SH-SY5Y (cell line): ENCODE measurements at regions not wholly inside any gene's neighbourhood (a gene's known extent, or its start where the extent isn't known, plus 50 kb on each side); places are given as distances from the start of the nearest gene placed in this dataset.

Experiments used
- GATA2 ChIP-seq: IDR thresholded peaks from 2 replicates; pipeline ENCODE4 v1.6.1; 2011; ENCODE audit warnings: mild to moderate bottlenecking, low read depth, low read length
- GATA3 ChIP-seq: IDR thresholded peaks from 2 replicates; pipeline ENCODE4 v1.6.1; 2011; ENCODE audit warnings: low read depth, mild to moderate bottlenecking, low read length, moderate library complexity

GRCh38 chr2:150107170-150107569 lies 380.3 kb downstream of the RND3 start:
- TF ChIP-seq GATA3 (no peak), GATA2 (no peak)

GRCh38 chr2:150101947-150102346 lies 385.5 kb downstream of the RND3 start:
- TF ChIP-seq GATA3 (no peak), GATA2 (no peak)

- TF ChIP-seq GATA3: no peak
- no peak for TF ChIP-seq GATA2
Observed at GRCh38 chr2:150100834-150101233, 386.6 kb downstream of the RND3 start.

- TF ChIP-seq GATA3 (no peak), GATA2 (no peak)
Observed at GRCh38 chr2:150100336-150100735, 387.1 kb downstream of the RND3 start.

GRCh38 chr2:150099805-150100204 lies 387.7 kb downstream of the RND3 start:
- no peak for TF ChIP-seq GATA3
- no peak for TF ChIP-seq GATA2

- no peak for TF ChIP-seq GATA3
- no peak for TF ChIP-seq GATA2
Observed at GRCh38 chr2:150097901-150098531, 389.5 kb downstream of the RND3 start.

- TF ChIP-seq GATA3 (no peak), GATA2 (no peak)
Observed at GRCh38 chr2:150097402-150097801, 390.1 kb downstream of the RND3 start.

GRCh38 chr2:150095361-150096095 lies 391.9 kb downstream of the RND3 start:
- TF ChIP-seq GATA3 (no peak), GATA2 (no peak)

GRCh38 chr2:150091846-150092245 lies 395.6 kb downstream of the RND3 start:
- no peak for TF ChIP-seq GATA3
- TF ChIP-seq GATA2: no peak

- TF ChIP-seq GATA3 (no peak), GATA2 (no peak)
Observed at GRCh38 chr2:150090031-150090430, 397.4 kb downstream of the RND3 start.

GRCh38 chr2:150088538-150088937 lies 398.9 kb downstream of the RND3 start:
- TF ChIP-seq GATA3 (no peak), GATA2 (no peak)

GRCh38 chr2:150085478-150085877 lies 402.0 kb downstream of the RND3 start:
- TF ChIP-seq GATA3: no peak
- TF ChIP-seq GATA2: no peak

- no peak for TF ChIP-seq GATA2
- no peak for TF ChIP-seq GATA3
Observed at GRCh38 chr2:150081775-150082481, 405.5 kb downstream of the RND3 start.

- TF ChIP-seq GATA3 (no peak), GATA2 (no peak)
Observed at GRCh38 chr2:150076281-150076680, 411.2 kb downstream of the RND3 start.

- TF ChIP-seq GATA3: no peak
- TF ChIP-seq GATA2: no peak
Observed at GRCh38 chr2:150075831-150076230, 411.6 kb downstream of the RND3 start.

- TF ChIP-seq GATA2 (no peak), GATA3 (no peak)
Observed at GRCh38 chr2:150066490-150066889, 421.0 kb downstream of the RND3 start.
